Jurkat, Clone E6-1 (cell line): ENCODE measurements at regions not wholly inside any gene's neighbourhood (a gene's known extent, or its start where the extent isn't known, plus 50 kb on each side); places are given as distances from the start of the nearest gene placed in this dataset.
A peak's percentile ranks its signal among the peaks of the same experiment; 100 is the strongest.
"Not testable (repeated sequence)": the region's sequence is repeated elsewhere in the genome, so short reads cannot be mapped to it uniquely, and the experiment has no call there.

ENCODE experiments used
- DNase-seq: peaks from one replicate; pipeline ENCODE4 v3.0.0-alpha.2; 2011; ENCODE audit warnings: low read depth, low spot score
- H3K4me3 ChIP-seq: 2 replicates; pipeline ENCODE4 v1.5.1; 2011; ENCODE audit warnings: mild to moderate bottlenecking, low read length, control low read depth, moderate library complexity

DNA sequence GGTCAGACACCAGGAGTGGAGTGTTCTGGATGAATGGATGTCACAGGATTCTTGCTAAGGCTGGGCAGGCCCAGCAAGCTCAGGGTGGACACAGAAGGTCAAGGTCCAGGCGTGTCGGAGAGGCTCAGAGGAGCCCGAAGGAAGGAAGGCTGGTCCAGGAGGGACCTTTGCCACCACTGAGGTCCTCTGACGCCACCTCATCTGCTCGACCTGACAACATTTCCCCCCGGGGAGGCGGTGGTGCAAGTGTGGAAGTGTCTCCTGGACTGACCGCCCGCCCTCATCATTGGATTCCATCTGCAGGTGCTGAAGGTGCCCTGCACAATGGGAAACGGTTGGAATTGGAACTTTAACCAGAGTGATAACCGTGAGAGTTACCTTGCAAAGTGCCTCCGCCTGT, 124.6 kb downstream of the RTP5 start:
- DNase-seq, result no peak

DNA sequence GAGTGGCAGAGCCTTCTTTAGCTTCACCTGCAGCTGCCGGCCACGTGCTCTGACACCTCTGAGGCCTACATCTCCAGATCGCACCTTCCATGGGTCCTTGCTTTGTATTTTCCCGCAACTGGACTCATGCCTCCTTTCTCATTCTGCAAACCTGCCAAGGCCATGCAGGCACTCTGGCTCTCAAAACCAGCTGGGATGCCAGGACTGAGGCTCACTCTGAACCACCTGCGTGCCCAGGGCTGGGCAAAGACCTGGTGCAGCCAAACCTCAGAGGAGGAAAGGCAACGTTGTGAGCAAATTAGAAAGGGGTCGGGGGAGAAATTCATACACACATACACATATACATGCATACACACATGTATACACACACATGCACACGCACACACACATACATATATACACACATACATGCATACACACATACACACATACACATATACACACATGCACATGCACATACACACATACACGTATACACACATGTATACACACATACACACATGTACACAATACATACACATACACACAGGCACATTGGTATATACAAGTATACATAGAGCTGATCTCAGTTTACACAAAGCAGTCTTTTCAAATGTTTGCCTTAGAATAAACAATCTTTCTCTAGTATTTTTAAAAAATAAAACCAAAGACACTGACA, 125.2 kb downstream of the RTP5 start:
- no peak for DNase-seq
- H3K4me3 ChIP-seq, result no peak overlapping the region

More for the DNA sequence above, 124.6 kb downstream of the RTP5 start:
- H3K4me3 ChIP-seq, result no peak overlapping the region

- DNase-seq, result no peak
Measured at GRCh38 chr2:241996100-241996499, 126.6 kb downstream of the RTP5 start.

GRCh38 chr2:241997017-241997416, 127.5 kb downstream of the RTP5 start:
- no peak for DNase-seq
- H3K4me3 ChIP-seq, result no peak overlapping the region

More at GRCh38 chr2:241996100-241996499, 126.6 kb downstream of the RTP5 start:
- no peak overlapping the region for H3K4me3 ChIP-seq

GRCh38 chr2:241999184-241999583, 129.7 kb downstream of the RTP5 start:
- H3K4me3 ChIP-seq, result no peak overlapping the region
- no peak for DNase-seq

DNA sequence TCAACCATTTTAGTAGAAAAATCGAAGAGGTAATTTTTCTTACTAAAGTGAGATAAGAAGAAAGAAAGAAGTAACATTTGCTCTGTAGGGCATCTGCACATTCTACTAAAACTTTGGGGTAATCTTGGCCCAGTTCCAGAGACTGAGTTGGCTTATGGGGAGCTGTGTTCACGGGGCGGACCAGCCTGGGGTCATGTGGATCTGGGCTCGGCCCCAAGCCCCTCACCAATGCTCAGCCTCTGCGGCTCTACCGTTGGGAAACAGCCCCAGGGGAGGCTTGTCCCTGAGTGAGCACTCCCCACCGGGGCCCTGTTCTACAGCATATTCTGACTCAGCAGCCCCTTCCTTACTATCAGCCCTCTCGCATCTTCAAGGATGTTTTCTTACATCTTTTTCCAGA, 132.3 kb downstream of the RTP5 start:
- no peak for DNase-seq
- H3K4me3 ChIP-seq, result no peak overlapping the region

- H3K4me3 ChIP-seq, result no peak overlapping the region
- DNase-seq, result peak; percentile 30
Measured at GRCh38 chr2:242002944-242003343, 133.4 kb downstream of the RTP5 start.

GRCh38 chr2:242004223-242004901, 134.8 kb downstream of the RTP5 start:
- H3K4me3 ChIP-seq, result no peak overlapping the region
- no peak for DNase-seq

GRCh38 chr2:242004902-242005230, 135.3 kb downstream of the RTP5 start:
- no peak overlapping the region for H3K4me3 ChIP-seq
- no peak for DNase-seq

- H3K4me3 ChIP-seq, DNase-seq: not testable (repeated sequence)
Measured at GRCh38 chr2:242006091-242006634, 136.6 kb downstream of the RTP5 start.

- DNase-seq, H3K4me3 ChIP-seq: not testable (repeated sequence)
Measured at GRCh38 chr2:242008908-242009307, 139.4 kb downstream of the RTP5 start.

DNA sequence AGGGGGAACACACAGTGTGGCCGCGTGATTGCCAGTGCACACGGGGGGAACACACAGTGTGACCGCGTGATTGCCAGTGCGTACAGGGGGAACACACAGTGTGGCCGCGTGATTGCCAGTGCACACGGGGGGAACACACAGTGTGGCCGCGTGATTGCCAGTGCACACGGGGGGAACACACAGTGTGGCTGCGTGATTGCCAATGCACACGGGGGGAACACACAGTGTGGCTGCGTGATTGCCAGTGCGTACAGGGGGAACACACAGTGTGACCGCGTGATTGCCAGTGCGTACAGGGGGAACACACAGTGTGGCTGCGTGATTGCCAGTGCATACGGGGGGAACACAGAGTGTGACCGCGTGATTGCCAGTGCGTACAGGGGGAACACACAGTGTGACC, 140.3 kb downstream of the RTP5 start:
- not testable (repeated sequence) for DNase-seq, H3K4me3 ChIP-seq

DNA sequence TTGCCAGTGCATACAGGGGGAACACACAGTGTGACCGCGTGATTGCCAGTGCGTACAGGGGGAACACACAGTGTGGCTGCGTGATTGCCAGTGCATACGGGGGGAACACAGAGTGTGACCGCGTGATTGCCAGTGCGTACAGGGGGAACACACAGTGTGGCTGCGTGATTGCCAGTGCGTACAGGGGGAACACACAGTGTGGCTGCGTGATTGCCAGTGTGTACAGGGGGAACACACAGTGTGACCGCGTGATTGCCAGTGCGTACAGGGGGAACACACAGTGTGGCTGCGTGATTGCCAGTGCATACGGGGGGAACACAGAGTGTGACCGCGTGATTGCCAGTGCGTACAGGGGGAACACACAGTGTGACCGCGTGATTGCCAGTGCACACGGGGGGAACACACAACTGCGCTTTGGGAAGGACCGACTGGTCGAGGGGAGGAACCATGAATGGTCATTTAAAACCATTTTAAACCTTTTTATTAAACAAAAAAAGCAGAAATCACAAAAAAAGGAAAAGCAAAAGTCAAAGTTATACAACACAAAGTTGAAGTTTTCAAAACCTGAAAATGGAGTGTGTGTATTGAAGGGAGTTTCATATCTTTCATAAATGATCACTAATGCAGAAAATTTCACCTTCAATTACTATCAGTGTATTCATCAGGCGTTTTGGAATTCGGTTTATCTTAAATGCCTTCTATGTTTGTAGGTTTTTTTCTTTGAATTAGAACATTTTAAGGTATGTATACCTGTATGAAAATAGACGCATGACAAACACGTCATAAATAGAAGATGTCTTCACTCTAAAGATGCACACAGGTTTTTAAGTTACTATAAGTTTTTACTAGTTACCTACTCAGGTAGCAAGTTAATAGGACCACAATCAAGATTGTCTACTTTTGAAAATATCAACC, 141.0 kb downstream of the RTP5 start:
- not testable (repeated sequence) for H3K4me3 ChIP-seq, DNase-seq

- H3K4me3 ChIP-seq, result no peak overlapping the region
- no peak for DNase-seq
Measured at GRCh38 chr2:242011167-242011513, 141.6 kb downstream of the RTP5 start.

DNA sequence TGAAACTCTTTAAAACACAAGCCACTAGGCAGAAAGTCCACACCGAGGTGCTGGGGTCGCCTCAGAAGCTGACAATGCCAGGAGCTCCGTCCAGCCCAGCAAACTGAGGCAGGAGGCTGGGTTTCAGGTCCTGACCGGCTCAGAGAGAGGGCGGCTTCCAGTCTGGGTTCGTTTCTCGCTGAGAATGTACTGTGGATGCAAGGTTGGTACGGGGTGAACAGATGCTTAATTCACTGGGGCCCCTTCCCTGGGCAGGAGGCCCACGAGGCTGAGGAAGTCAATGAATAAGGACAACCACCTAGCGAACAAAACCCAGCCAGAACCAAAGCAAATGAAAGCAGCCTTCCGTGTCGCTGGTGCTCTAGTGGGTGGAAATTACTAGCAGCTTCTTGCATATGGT, 142.0 kb downstream of the RTP5 start:
- DNase-seq, result no peak

GRCh38 chr2:242011991-242012764, 142.6 kb downstream of the RTP5 start:
- H3K4me3 ChIP-seq, result no peak overlapping the region
- DNase-seq, result no peak

More for the DNA sequence above, 142.0 kb downstream of the RTP5 start:
- no peak overlapping the region for H3K4me3 ChIP-seq

DNA sequence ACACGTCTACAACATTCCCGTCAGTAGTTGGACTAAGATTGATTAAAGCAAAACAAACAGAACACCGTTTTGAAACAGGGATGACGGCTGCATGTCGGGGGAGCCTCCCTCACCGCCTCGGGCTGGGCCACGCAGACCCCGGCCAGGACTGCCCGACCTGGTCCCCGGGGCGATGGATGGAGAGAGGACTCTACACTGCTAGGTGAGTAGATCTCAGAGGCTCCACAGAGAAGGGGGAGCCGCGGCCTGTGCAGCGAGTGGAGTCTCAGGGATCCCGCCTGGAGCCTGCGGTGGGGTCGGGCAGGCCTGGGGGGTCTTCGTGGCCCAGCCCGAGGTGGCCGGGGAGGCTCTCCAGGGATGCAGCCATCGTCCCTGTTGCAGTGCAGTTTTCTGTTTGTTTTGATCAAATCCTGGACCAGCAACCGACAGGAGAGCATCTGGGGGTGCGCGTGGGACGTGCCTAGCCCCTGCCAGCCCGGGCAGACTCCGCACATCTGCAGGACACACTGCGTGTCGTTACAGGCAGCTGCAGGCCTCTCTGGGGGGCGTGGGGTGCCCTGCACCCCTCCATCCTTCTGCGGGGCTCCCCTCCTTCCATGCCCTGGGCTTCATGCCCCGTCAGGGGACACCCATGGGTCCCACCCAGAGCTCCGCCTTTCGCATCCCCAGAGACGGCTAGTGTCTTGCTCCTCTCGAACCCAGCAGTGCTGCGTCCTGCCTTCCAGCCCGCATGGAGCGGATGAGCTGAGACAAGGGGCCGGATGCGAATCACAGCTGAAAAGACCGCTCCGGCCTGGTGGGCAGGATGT, 143.6 kb downstream of the RTP5 start:
- no peak for DNase-seq
- no peak overlapping the region for H3K4me3 ChIP-seq

DNA sequence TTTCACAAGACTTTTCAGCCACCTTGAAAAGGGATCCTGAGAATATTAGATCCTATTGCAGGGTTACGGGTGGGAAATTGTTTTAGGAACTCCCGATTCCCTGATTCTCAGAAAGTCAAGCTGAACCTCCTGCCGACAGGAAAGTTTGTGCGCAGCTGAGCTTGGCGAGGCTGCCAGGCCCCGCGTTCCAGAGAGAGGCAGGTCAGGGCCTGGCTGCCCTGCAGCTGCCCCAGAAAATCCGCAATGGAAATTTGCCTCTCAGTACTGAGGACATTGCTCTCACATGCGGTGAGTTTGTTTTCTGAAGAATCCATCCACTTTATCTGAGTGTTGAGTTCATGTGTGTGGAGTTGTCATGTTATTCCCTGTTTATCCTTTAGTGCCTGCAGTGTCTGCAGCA, 144.2 kb downstream of the RTP5 start:
- no peak for DNase-seq
- H3K4me3 ChIP-seq, result no peak overlapping the region
